GM21447 (cell line): ENCODE measurements at regions not wholly inside any gene's neighbourhood (a gene's known extent, or its start where the extent isn't known, plus 50 kb on each side); places are given as distances from the start of the nearest gene placed in this dataset.

Source experiments
- ATAC-seq: cut with Tn5 transposase; IDR thresholded peaks from one replicate; pipeline ENCODE4 v1.9.1; 2021; ENCODE audit not compliant: unreplicated experiment

DNA sequence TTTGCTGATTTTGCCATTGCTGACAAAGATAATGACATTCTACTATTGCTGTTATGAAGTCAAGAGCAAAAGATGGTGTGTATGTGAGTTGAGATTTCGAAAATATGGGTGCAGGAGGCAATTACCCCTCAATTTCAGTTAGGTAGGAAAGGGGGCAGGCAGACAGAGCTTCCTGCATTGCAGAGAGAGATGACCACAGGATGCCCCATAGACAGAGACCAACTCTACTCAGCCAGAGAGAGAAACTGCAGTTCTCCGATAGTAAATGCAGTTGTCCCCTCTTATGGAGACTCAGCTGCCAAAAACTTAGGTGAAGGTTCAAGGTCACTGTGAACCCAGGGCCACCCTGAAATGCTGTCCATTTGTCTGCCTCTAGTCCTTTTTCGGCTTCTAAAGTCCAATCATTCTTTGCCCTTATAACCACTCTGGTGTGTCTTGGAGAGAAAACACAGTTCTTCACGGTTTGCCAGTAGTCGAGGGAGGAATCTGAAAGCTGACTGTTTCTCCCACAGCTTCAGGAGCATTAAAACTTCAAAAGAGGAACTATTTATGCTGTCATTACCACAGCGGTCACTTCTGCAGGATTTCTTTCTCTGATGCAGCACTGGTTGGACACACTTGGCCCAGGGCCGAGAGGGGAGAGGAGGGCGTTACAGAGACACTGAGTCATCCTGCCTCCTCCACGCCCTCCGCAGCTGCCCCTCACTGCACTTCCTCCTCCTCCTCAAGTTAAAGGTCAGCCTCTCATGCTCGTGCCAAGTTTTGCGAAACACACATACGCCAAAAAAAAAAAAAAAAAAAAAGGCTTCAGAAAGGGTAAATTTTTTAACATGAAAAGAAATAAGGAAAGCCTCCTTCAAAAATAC, 264.3 kb downstream of the FOXO1 start:
- ATAC-seq, result peak; percentile 95

DNA sequence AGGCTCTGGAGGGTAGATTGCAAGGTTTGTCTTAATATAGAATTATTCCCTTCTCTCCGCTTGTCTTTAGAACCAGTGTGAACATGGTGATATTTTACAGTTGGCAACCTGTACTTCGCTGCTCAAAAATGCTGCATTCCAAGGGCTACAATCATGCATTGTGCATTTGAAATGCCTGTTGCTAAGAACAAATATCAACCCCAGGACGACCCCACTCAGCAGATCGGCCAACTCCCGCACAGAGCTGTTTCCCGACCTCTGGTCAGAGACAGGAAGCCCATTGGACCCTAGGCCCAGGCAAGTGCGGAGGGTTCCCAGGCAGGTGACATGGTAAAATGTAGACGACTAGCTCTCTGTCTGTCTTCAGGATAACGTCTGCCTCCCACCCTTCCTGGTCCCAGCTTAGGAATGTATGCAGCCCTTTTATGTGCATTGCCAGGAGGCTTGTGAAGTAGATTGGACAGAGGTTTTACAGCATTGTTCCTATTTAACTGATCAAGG, 263.5 kb downstream of the FOXO1 start:
- no peak for ATAC-seq

DNA sequence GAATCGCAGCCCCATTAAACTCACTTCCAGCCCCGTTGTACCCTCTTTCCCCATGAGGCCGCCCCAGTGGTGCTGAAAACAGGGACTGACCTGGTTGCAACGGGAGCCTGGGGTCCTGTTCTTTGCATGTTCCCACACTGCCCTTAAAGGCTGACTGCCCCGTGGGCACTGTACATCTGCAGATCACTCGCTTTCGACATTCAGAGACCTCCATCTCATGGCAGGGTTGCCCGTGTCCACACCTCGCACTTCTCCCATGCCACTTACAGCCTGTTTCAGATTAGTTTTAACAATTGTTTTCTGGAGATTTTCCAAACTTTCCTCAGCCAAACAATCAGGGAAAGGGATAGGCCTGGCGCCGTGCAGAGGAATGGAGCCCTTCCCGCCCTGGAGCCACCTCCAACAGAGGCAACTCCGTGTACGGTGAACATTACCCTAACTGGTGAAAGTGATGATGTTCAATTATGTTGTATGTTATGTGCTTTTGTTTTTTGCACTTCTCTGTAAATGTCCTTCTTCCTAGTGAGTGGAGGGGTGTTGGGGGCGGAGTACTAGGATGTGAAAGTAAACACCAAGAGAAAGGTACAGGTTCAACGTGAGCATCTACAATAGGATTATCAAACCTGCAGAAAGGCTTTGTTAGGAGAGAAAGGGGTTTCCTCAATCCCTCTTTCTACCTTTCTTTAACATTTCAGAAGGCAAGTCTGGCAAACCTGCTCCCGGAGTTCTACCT, 262.8 kb downstream of the FOXO1 start:
- no peak for ATAC-seq

DNA sequence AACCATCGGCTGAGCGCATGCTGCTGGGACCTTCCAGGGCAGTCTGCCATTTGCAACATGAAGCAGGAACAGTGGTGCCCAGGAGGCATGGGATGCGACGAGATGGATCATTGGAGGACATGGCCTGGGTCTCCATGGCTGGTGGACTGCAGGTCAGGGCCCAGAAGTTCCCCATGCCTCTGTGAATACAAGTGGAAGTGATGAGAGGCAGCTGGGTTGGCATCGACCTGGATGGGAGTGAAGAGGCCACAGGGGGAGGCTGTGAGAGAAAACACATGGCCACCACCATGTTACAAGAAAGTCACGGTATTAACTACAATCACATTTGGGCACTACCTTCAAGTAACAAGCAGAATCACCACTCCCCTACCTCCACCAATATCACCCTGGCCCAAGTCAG, 262.0 kb downstream of the FOXO1 start:
- no peak for ATAC-seq

DNA sequence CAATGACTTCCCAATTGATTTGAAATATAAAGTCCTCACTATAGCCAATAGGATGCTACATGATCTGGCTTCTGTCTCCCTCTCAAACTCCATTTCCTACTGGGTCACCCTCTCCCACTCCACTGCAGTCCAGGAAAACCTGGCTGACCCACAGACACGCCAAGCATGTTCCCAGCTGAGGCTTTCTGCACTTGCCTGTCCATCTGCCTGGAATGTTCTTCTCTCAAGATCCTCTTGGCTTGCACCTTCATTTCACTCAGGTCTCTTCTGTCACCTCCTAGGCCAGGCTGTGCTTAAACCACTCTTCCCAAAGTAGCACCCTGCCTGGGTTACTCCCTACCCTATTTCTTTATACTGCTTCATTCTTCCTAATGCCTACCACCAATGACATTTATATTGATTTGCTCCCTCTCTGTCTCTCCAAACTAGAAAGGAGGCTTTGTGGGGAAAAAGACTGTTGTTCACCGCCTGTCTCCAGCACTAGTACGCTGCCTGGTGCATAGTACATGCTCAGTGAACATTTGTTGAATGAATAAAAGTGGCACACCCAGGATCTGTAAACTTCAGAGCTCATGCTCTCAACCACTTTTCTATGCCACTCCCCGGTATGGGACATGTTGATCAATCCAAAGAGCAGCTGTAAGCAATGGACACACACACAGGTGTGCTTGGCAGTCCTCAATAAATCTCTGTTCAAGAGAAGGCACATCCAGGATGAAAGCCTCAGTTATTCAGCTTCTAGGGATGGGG, 261.3 kb downstream of the FOXO1 start:
- no peak for ATAC-seq

DNA sequence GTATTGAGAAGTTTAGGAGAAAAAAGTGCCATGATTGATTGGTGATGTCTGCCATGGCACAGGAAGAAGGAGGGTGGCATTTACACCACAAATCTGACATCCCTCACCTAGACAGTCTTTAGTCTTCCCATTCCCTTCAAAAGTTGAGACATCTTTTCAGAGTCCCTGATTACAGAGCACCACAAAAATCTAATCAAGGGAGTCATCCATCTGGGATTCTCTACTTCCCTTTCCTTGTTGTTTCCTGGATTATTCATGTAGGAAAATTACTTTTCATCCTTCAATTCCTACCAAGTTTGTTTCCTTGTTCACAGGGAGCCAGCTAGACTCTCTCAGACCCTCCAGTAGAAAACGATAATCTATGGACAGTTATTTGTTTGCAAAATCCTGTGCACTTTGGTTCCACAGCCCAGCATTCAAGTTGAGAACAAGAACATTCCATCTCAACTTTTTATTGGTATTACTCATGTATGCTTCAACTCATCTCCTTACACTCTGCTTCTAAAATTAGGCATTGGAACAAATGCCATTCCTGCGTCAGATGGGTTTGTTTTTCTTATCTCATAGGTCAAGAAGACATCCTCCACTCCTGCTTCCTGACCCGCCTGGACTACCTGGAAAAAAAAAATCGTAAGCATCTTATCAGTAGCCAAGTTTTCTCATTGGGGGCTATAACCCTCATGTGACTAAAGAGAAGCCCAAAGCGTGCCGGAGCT, 259.9 kb downstream of the FOXO1 start:
- no peak for ATAC-seq

DNA sequence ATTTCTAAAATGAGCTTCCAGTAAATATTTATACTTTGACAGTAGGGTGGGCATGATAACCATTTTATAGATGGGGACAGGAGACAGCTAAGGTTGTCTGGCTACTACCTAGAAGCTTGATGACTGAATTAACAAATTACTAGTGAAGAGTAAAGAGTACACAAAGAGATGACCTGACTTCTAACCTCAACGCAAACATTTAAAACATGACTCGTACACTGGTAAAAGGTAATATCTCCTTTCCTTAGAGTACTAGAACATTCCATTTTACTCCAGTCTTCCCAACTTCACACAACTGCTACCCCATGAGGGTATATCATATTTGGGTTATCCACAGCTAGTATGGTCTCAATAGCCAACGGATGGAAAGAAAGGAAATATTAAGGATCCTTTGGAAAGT, 258.9 kb downstream of the FOXO1 start:
- ATAC-seq, result no peak

DNA sequence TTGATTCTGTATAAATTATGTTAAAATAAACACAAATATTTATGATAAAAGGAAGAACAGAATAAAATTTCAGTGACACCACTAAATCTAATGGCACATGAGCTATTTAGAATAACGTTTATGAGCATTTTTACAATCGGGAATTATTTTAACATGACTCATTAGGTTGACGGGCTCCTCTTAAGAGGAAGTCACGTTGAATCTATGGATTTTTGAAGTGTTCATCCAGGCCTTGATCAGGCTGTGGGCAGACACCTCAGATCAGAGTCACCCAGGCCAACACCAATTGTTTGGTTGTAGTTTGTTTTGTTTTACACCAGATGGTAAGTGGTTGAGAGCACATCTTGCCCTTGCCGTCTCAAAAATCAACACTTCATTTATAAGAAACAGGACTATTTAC, 257.8 kb downstream of the FOXO1 start:
- no peak for ATAC-seq

DNA sequence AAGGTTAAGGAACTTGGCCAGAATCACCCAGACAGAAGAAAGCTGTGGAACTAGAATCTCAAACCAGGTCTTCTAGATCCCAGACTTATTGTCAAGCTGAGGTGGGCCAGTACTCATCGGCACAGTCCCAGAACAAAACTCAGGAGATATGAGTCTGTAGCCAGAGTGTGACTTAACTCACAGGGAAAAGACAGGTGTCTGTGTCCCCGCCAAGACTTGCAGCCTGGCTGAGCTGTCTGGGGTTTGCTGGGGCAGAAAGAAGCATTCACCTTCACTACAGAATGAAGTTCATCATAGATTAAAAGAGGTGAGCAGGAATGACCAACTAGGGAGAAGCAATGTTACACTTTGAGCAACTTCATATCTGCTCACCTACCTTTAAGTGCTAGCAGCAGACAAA, 257.2 kb downstream of the FOXO1 start:
- ATAC-seq, result no peak

DNA sequence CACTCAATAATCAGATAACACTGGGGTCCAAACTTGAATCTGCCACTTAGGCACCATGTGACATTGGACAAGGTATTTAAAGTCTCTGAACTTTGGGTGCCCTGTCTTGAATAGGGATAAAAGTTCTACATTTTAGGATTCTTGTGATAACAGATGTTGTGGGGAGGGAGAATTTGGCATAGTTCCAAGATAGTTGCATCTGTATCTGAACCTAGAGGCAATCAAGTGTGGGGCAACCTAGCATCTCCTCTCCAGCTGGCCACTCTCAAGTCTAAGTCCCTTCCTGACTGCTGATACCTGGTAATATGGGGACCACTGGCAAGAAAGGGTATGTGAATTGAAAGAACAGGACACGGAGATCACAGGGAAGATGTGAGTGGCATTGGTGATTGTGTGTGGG, 256.1 kb downstream of the FOXO1 start:
- ATAC-seq, result no peak

DNA sequence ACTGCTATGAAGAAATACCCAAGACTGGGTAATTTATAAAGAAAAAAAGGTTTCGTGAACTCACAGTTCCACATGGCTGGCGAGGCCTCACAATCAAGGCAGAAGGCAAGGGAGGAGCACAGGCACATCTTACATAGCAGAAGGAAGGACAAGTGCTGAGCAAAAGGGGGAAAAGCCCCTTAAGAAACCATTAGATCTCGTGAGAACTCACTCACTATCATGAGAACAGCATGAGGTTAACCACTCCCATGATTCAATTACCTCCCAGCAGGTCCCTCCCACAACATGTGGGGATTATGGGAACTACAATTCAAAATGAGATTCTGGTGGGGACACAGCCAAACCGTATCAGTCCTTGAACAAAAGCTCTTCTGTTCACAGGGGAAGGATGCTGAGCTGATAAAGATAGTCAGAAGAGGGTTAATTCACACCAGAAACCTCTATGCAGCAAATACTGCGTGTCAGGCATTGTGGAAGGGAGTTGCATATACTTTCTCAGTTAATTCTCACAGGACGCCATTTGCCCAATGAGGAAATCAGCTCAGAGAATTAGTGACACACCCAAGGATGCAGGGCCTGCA, 246.2 kb downstream of the FOXO1 start:
- no peak for ATAC-seq

DNA sequence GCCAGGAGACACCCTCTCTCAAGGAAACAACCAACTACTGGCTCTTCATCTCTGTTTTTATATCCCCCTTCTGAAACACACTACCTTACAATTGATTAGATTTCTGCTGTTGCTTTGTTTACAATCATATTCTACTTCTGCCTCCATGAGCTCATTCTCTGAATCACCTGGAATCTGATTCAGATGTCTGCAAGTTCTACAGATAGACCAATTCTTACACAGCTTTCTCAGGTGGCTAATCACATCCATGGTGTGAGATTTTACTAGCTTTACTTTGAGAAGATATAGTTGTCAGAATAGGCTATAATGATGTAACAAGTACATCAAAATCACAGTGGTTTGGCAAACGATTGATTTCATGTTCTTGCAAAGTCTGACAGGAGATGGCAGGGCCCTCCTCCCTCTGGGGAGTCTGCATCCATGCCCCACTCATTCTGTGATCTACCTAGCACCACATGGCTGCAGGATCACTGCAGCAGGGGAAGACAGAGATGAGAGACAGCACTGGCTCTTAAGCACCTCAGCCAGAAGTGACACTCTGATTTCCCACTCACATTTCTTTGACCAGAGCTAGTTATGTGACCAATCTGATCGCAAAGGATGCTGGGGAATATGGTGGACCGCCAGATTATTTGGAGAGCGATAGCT, 243.7 kb downstream of the FOXO1 start:
- ATAC-seq, result no peak

DNA sequence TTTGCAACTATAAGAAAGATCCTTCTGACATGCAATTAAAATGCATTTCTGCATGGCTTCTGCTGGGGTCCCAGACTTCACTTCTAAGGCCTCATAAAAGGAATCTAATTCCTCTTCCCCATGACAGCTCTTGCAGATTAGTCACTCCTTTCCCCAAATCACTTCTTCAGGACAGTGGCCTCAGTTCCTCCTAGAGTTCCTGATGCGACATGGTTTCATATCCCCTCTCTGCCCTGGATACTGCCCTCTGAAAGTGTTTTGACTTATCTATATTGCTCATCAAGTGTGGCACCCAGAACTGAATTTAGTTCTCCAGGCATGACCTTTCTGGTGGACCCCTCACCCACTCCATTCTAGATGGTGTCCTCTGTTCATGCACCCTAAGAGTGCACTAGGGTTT, 238.1 kb downstream of the FOXO1 start:
- ATAC-seq, result no peak

DNA sequence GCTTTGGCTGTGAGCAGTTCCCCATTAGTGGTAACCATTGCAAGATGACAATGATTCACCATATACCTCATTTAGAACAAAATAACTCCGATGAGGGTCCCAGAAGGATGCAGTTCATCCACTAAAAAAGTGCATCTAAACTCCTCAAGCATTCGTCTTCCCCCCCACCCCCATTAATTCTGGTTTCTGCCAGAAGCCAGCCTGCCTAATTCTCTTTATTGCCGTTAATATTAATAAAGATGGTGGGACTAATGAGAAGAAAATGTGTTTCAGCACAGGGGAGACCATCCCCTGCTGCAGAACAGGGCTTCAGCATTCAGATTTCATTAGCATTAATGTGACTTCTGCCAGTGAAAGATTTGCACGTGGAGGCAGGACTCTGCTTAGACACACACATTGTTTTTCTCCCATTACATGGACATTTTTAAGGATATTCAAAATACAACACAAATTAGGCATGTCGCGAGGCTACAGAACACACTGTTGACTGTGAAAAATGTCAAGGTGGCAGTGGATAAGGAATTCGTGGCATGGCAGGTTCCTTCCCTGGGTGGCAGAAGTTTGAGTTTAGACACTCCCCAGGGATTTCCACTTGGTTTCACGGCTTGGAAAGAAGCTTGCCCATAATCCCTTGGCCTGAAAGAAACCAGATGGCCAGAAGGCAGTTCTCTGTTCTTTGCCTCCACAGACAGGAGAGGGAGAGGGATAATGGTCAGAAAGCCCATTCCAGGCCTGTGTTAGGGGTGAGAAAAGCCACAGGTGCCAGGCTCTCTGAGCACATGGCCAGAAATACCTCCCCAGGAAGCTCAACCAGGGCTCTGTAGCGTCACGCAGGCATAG, 236.5 kb downstream of the FOXO1 start:
- ATAC-seq, result no peak

DNA sequence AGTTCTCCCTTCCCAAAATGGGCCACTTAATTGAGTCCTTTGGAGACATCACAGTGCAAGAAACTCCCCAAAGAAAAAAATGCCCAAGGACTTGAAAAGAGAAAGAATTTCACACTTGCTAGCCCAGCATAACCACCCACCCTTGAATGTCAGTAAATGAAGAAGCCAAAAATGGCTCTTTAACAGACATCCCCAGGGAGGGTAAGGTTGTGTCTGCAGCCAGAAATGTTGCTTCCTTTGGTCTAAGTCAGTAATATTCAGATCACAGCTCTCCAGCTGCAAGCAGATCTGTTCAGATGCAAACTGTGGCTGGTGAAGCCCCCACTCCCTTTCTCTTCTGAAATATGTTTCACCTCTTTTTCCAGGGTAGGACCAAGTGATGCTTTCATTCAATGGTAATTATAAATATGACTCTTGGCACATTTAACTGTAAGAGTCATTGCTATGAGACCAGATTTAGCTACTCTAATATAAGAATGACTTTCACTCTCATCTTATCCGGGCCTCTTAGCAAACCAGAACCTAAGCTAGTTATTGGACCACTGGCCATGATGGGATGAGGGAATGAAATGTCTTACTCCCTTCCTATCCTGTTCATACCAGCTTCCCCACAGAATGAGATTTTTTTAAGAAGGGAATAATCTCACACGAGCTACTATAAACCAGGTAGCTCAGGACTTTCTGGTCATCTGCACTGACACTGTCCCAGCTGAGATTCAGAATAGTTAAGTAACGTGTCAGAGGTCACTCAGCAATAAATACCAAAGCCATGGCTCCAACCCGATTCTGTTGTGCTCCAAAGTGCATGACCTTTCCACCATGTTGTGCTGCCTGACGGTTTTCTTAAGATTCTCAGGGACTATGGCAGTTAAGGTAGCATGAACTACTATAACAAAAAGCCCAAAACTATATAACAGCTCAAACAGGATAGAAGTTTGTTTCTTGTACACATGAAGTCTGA, 234.1 kb downstream of the FOXO1 start:
- ATAC-seq, result peak; percentile 68

DNA sequence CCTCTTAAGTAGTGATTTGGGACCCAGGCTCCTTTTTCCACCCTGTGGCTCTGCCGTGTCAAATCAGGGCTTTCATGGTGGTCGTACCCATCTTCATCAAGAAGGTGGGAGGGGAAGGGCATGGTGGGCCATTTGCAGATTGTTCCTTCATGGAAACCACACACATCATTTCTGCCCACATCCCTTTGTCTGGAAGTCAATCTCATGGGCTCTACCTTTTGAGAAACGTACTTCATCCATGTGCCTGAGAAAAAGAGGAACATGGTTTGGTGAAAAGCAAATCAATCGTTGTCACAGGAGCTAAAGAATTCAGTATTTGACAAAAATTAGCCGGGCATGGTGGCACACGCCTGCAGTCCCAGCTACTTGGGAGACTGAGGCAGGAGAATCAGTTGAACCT, 233.4 kb downstream of the FOXO1 start:
- no peak for ATAC-seq

DNA sequence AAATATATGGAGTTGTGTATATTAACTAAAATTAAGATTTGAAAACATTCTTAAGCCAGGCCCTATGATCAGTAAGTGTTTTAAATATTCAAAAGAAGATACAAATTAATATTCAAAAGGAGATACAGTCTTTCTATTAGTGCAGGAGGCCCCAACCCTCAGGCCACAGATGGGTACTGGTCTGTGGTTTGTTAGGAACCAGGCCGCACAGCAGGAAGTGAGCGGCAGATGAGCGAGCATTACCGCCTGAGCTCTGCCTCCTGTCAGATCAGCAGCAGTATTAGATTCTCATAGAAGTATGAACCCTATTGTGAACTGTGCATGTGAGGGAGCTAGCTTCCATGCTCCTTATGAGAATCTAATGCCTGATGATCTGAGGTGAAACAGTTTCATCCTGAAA, 232.9 kb downstream of the FOXO1 start:
- no peak for ATAC-seq
